EH (cell line): ENCODE measurements at regions not wholly inside any gene's neighbourhood (a gene's known extent, or its start where the extent isn't known, plus 50 kb on each side); places are given as distances from the start of the nearest gene placed in this dataset.
"Not testable (repeated sequence)": the region's sequence is repeated elsewhere in the genome, so short reads cannot be mapped to it uniquely, and the experiment has no call there.

ENCODE experiments used
- DNase-seq: peaks from one replicate; pipeline ENCODE4 v3.0.0-alpha.2; 2015; ENCODE audit warnings: low read depth

- no peak for DNase-seq
Observed at GRCh38 chr3:147237991-147238390, 168.4 kb downstream of the ZIC4 start.

DNA sequence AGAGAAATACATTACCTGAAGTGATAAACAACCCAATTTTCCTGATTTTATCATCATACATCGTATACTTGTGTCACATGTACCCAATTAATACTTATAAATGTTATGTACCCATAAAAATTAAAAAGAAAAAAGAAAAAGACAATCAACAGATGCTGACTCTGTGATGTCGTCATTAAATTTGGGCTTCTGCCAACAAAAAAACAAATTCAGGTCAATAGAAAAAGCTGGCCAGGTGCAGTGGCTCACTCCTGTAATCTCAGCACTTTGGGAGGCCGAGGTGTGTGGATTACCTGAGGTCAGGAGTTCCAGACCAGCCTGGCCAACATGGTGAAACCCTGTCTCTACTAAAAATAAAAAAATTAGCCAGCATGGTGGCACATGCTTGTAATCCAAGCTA is 174.4 kb downstream of the ZIC4 start:
- not testable (repeated sequence) for DNase-seq

DNA sequence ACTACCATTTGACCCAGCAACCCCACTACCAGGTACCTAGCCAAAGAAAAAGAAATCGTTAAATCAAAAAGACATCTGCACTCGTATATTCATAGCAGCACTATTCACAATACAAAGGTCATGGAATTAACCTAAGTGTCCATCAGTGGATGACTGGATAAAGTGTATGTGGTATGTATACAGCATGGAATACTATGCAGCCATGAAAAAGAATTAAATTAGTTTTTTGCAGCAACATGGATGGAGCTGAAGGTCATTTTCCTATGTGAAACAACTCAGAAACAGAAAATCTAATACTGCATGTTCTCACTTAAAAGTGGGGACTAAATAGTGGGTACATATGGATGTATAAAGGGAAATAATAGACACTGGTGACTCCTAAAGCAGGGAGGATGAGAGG is 175.2 kb downstream of the ZIC4 start:
- no peak for DNase-seq

GRCh38 chr3:147222291-147222690 is 184.1 kb downstream of the ZIC4 start:
- no peak for DNase-seq

DNA sequence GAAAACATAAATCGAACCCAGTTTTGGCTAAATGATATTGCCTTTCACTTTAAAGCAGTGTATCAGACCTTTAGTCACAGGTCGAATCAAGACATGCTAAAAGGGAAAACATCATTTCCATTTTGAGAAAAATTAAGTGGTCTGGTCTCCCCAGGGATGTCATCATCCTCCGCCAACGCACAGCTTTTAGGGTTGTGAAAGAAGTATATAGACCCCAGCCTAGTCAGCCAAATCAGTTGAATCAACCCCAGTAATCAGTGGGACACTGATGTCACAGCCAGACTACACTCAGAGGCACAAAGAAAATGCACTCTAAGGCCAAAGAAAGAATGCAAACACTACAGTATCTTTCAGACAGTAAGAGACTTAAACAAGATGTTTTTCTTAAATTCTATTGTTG is 187.4 kb downstream of the ZIC4 start:
- no peak for DNase-seq

- no peak for DNase-seq
Observed at GRCh38 chr3:147216143-147216673, 190.1 kb downstream of the ZIC4 start.

- no peak for DNase-seq
Observed at GRCh38 chr3:147215660-147216059, 190.7 kb downstream of the ZIC4 start.

DNA sequence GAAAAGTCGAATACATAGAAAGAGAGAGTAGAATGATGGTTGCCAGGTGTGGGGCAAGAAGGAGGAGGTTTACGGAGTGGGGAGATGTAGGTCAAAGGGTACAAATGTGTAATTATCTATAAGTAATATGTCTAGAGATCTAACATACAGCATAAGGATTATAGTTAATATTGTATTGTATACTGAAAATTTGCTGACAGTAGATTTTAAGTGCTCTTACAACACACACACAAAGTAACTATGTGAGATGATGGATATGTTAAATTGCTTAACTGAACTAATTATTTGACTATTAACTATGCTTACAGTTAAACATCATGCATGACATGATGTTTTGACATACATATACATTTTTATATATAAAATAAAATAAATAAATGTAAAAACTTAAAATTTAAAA is 192.7 kb downstream of the ZIC4 start:
- no peak for DNase-seq

DNA sequence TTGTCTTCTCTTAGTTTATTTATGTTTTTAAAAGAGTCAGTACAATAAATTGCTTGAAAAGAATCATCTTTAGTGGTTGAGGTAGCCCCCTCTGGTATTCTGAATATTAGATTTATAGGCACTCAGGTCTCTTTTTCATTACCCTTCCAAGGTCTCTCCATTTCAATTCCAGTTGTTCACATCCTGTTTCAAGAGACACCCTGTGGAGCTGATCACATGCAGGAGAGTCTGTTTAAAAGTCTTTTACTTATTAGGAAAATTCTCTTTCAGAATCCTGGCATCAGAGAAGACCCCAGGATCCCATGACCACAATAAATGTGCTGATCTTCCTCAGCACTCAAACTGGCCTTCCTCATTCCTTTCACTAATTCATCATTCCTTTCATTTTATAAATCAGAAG is 195.7 kb downstream of the ZIC4 start:
- no peak for DNase-seq

GRCh38 chr3:147201086-147201485 is 205.3 kb downstream of the ZIC4 start:
- DNase-seq = no peak

DNA sequence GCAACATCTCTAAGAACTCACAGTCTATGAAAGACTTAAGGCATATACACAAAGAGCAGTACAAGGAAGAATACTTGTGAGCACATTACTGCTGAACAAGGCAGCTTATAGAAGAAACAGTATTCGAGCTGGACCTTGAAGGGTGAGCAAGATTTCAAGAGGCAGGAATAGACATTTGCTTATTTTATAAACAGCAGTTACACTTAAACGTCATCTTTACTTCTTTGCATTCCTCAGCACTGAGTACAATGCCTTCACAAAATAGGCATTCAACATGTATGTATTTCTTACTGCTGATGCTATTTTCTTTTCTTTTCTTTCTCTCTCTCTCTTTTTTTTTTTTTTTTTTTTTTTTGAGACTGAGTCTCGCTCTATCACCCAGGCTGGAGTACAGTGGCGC is 205.8 kb downstream of the ZIC4 start:
- DNase-seq = peak; percentile 70

GRCh38 chr3:147197739-147198138 is 208.6 kb downstream of the ZIC4 start:
- DNase-seq = no peak

DNA sequence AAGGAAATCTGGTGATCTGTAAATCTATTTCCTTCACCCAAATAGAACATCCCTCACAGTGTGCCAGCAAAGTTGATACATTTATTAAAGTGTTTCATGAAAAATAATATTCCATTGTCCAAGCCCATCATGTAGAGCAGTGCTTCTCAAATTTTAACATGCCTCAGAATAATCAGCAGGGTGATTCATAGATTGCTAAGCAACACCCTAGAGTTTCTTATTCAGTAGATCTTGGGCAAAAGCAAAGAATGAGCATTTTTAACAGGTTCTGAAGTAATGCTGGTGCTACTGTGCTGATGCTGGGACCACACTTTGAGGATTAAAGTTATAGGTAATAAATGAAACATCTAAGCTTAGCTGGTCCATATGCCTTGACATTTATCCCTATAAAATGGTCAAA is 210.5 kb downstream of the ZIC4 start:
- DNase-seq = peak; percentile 43

DNA sequence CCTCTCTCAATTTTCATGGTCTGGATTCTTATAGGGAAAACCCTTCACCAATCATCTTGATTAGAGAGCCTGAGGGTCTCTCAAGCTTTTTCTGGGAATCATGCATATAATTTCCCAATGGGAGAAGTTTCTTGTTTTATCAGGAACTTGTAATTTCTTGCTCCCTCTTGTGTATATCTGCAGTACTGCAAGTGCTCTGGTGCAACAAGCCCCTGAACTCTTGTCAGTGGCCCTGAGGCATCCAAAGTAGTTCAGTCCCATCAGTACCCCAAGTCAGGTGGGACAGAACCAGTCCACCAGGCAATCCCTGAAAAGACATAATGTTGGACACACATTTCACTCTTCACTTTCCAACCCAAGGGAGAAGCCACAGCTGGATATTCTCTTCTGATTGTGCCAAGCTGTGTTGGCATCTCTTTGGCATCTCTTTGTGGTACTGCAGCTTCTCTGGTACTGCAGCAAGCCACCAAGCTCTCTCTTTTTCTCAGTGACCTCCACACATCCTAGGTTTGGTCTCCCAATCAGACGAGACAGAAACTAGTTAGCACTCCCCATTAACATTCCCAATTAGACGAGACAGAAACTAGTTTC is 214.5 kb downstream of the ZIC4 start:
- DNase-seq = peak; percentile 74

- peak; percentile 36 for DNase-seq
Observed at GRCh38 chr3:147189016-147189415, 217.3 kb downstream of the ZIC4 start.

DNA sequence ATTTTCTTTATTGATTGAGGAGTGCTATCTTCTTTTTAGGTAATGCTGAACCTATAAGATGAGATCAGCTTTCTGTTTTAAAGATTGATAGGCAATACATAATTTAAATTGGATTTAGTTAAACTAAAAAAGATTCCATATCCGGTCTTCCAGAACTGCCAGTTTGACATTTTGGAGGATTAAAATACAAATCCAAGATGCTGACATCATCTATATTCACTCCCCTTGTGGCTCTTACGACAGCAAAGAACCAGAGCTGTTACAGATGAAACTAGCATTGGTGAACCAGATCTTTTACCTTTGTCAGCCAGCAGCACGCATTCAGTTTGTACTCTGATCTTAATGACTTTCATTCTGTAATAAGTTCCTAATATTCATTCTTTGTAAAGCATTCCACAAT is 218.7 kb downstream of the ZIC4 start:
- no peak for DNase-seq

GRCh38 chr3:147185781-147186180 is 220.6 kb downstream of the ZIC4 start:
- no peak for DNase-seq

GRCh38 chr3:147184794-147185193 is 221.5 kb downstream of the ZIC4 start:
- DNase-seq = no peak

GRCh38 chr3:147173257-147173656 is 233.1 kb downstream of the ZIC4 start:
- no peak for DNase-seq

DNA sequence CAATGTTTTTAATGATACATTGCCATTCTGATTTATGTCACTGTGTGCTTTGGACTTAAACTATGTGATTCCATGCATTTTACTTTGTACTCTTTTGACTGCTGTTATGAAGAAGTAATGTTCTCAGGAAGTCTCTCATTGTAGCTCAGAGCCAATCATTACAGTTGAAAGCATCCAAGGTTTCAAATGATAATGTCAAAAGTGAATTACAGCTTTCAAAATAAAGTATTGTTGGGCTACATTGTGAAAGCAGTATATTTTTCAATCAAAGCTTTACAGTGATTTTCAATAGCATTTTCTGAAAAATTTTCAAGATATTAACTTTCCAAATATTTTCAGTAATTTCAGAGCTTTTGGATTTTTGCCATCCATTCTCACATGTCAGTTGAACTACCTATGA is 243.6 kb downstream of the ZIC4 start:
- no peak for DNase-seq

- peak; percentile 21 for DNase-seq
Observed at GRCh38 chr3:147161833-147162232, 244.5 kb downstream of the ZIC4 start.

DNA sequence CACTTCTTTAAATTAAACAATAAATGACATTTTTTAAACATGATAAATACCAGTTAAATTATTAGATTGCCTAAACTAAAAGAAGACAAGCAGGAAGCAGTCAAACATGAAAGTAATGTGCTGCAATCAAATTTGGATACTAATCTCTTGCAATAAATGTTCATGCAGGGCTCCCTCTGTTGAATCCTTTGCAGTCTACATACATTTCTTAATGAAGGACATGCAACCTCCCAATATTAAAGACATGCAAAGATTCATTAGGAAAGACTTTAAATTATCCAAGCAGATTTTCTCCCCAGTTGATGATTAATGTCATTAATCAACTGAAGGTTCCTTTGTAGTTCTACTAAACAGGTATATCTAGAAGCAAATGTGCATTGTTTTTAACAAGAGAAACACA is 245.4 kb downstream of the ZIC4 start:
- DNase-seq = no peak

DNA sequence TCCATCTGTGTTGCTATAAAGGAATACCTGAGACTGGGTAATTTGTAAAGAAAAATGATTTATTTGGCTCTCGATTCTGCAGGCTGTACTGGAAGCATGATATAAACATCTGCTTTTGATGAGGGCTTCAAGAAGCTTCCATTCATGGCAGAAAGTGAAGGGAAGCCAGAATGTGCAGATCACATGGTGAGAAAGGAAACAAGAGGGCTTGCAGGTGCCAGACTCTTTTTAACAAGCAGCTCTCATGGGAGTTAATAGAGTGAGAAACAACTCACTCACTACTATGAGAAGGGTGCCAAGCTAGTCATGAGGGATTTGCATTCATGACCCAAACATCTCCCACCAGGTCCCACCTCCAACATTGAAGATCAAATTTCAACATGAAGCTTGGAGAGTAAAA is 247.2 kb downstream of the ZIC4 start:
- no peak for DNase-seq

DNA sequence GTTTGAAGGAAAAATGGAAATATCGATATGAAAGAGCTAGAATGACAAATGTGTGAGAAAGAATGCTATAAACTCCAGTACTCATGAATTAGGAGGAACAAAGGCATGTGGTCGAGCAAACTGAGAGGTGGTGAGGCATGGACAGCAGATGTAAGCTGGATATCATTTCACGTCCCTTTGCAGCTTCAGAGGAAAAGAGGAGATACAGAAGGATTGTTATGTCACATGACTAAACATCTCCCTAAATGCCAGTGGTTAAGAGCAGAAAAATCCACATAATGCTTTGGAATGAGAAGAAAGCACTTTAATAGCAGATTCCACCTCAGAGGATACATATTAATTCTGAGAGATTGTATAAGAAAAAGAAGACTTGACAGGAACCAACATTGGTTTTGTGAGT is 248.7 kb downstream of the ZIC4 start:
- DNase-seq = peak; percentile 70

DNA sequence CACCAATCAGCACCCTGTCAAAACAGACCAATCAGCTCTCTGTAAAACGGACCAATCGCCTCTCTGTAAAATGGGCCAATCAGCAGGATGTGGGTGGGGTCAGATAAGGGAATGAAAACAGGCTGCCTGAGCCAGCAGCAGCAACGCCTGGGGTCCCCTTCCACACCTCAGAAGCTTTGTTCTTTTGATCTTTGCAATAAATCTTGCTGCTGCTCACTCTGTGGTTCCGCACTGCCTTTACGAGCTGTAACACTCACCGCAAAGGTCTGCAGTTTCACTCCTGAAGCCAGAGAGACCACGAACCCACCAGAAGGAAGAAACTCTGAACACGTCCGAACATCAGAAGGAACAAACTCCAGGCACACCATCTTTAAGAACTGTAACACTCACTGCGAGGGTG is 251.4 kb downstream of the ZIC4 start:
- not testable (repeated sequence) for DNase-seq
